ENCODE measurements at regions not wholly inside any gene's neighbourhood (a gene's known extent, or its start where the extent isn't known, plus 50 kb on each side); places are given as distances from the start of the nearest gene placed in this dataset.
A peak's percentile ranks its signal among the peaks of the same experiment; 100 is the strongest.
"Not testable (repeated sequence)": the region's sequence is repeated elsewhere in the genome, so short reads cannot be mapped to it uniquely, and the experiment has no call there.

- TF ChIP-seq TAF1 (IDR thresholded peaks at IDR 0.05; ENCODE audit: borderline replicate concordance, low read depth, low read length) (no peak), POLR2A (IDR thresholded peaks at IDR 0.05; ENCODE audit: low read depth, low read length) (no peak), POLR2AphosphoS5 (IDR thresholded peaks at IDR 0.05; ENCODE audit: low read depth, low read length) (no peak)
- DNase-seq (ENCODE audit: insufficient read length) (no peak), FAIRE-seq (no peak)
Observed at GRCh38 chr13:110971486-110971885, 56.6 kb upstream of the ANKRD10 start.

GRCh38 chr13:110967156-110967855 is 52.4 kb upstream of the ANKRD10 start:
- FAIRE-seq; DNase-seq (ENCODE audit: insufficient read length): not testable (repeated sequence)

- FAIRE-seq (no peak), DNase-seq (ENCODE audit: insufficient read length) (no peak)
- TF ChIP-seq POLR2A (IDR thresholded peaks at IDR 0.05; ENCODE audit: low read depth, low read length): no peak
Observed at GRCh38 chr13:110965755-110966134, 50.9 kb upstream of the ANKRD10 start.

- TF ChIP-seq POLR2AphosphoS5 (IDR thresholded peaks at IDR 0.05; ENCODE audit: low read depth, low read length) (peak; percentile 67; the same call in 1 of the 2 replicates), POLR2A (IDR thresholded peaks at IDR 0.05; ENCODE audit: low read depth, low read length) (no peak)
- no peak for DNase-seq (ENCODE audit: insufficient read length)
- FAIRE-seq: peak; percentile 9
Observed at GRCh38 chr13:110965038-110965754, 50.3 kb upstream of the ANKRD10 start.
